ENCODE measurements at regions not wholly inside any gene's neighbourhood (a gene's known extent, or its start where the extent isn't known, plus 50 kb on each side); places are given as distances from the start of the nearest gene placed in this dataset.

DNA sequence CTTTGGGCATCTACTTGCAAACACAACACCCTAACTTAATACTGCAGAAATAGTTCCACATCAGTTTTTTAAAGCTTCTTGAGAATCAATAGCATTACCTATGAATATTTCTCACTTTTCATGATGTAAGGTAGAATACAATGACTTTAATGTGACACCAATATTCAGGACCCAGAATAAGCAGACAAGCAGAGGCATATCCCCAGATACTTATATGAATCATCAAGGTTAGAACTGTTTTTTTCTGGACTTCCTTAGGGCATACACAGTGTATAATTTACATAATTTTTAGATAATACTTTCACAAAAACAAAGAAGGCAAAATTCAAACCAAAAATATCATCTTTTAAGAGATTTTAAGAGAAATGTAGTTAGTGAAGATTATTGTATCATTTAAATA is 885.8 kb downstream of the FSCB start:
- intact Hi-C loops (cut with DNase I): no loop called here
- no peak for TF ChIP-seq POLR2AphosphoS5 (IDR thresholded peaks at IDR 0.05; ENCODE audit: insufficient read depth in 1 of 2, low read depth in 1 of 2)
- TF ChIP-seq, protein P1, sequence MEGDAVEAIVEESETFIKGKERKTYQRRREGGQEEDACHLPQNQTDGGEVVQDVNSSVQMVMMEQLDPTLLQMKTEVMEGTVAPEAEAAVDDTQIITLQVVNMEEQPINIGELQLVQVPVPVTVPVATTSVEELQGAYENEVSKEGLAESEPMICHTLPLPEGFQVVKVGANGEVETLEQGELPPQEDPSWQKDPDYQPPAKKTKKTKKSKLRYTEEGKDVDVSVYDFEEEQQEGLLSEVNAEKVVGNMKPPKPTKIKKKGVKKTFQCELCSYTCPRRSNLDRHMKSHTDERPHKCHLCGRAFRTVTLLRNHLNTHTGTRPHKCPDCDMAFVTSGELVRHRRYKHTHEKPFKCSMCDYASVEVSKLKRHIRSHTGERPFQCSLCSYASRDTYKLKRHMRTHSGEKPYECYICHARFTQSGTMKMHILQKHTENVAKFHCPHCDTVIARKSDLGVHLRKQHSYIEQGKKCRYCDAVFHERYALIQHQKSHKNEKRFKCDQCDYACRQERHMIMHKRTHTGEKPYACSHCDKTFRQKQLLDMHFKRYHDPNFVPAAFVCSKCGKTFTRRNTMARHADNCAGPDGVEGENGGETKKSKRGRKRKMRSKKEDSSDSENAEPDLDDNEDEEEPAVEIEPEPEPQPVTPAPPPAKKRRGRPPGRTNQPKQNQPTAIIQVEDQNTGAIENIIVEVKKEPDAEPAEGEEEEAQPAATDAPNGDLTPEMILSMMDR (IDR thresholded peaks at IDR 0.05): no peak
- TF ChIP-seq POLR2A (IDR thresholded peaks at IDR 0.05): no peak
- no peak overlapping the region for H3K4me3 ChIP-seq

DNA sequence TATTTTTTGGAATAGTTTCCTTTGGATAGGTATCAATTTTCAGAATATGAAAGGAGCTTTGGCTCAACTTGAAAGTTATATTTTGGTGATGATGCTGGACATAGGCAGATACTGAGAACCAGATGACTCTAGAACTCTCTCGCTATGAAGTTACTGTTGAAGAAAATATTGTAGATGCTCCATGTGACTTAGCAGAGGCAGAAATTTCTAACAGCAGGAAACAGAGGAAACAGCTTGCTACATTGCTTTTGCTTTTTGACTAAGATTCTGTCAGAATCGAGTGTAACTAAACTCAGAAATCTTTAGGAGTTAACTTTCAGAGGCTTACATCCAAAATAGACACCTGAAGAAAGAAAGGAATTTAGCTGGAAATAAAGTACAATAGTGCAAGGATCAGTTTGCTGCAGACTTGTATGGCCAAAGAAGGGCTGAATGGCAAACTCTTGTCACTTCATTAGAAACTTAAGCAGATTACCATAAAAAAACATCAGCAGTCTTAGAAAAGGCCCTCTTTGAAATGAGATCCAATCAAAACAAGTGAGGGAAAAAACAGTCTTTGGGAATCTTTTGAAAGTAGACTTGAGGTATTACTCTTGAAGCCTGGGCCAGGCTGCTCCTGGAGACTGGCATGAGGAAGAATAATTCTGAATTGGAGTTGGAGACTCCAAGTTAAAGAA is 911.8 kb downstream of the FSCB start:
- intact Hi-C loops (cut with DNase I): no loop called here
- TF ChIP-seq POLR2A (IDR thresholded peaks at IDR 0.05) (no peak), POLR2AphosphoS5 (IDR thresholded peaks at IDR 0.05; ENCODE audit: insufficient read depth in 1 of 2, low read depth in 1 of 2) (no peak)
- TF ChIP-seq, protein P1 (IDR thresholded peaks at IDR 0.05): no peak
- no peak overlapping the region for H3K4me3 ChIP-seq
- no peak overlapping the region for H3K27ac ChIP-seq
- H3K9me3 ChIP-seq: no peaks in the 10 kb centered on the region
- H3K4me1 ChIP-seq: no peaks in the 10 kb centered on the region
- DNase-seq (ENCODE audit: extremely low spot score in 2 of 2): no peak
- no peaks in the 10 kb centered on the region for H3K36me3 ChIP-seq
- no peaks in the 10 kb centered on the region for H3K27me3 ChIP-seq

More for the DNA sequence above, 885.8 kb downstream of the FSCB start:
- Histone ChIP-seq H3K27me3 (no peaks in the 10 kb centered on the region), H3K36me3 (no peaks in the 10 kb centered on the region), H3K4me1 (no peaks in the 10 kb centered on the region), H3K9me3 (no peaks in the 10 kb centered on the region), H3K27ac (no peak overlapping the region)
- no peak for DNase-seq (ENCODE audit: extremely low spot score in 2 of 2)

DNA sequence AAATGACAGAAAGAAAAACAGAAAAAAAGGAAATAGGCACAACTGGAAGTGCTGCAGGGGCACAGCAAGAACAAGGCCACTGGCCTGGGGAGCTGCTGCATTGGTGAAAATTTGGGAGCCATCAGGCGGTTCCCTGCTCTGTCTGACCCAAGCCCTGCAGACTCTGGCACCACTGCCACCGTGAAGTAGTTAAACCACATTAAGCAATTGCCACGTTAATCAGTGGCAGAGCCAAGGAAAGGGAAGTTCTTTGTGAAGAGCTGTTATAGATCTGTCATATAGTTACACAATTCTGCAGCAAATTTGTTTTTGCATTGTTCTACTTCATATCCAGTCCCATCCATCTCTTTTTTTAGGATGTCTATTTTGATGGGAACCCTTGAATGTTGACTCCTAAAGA is 915.3 kb downstream of the FSCB start:
- H3K9me3 ChIP-seq: no peaks in the 10 kb centered on the region
- no peaks in the 10 kb centered on the region for H3K4me1 ChIP-seq
- H3K36me3 ChIP-seq: no peaks in the 10 kb centered on the region
- H3K4me3 ChIP-seq: no peak overlapping the region
- DNase-seq (ENCODE audit: extremely low spot score in 2 of 2): no peak
- intact Hi-C loops (cut with DNase I): no loop called here
- no peaks in the 10 kb centered on the region for H3K27me3 ChIP-seq
- TF ChIP-seq POLR2AphosphoS5 (IDR thresholded peaks at IDR 0.05; ENCODE audit: insufficient read depth in 1 of 2, low read depth in 1 of 2): no peak
- TF ChIP-seq, protein P1 (IDR thresholded peaks at IDR 0.05): no peak
- TF ChIP-seq POLR2A (IDR thresholded peaks at IDR 0.05): no peak
- H3K27ac ChIP-seq: no peak overlapping the region

- intact Hi-C loops (cut with DNase I): no loop called here
- no peak overlapping the region for H3K4me3 ChIP-seq
- no peaks in the 10 kb centered on the region for H3K4me1 ChIP-seq
- no peaks in the 10 kb centered on the region for H3K9me3 ChIP-seq
- no peaks in the 10 kb centered on the region for H3K27me3 ChIP-seq
- DNase-seq (ENCODE audit: extremely low spot score in 2 of 2): no peak
- H3K36me3 ChIP-seq: no peaks in the 10 kb centered on the region
- TF ChIP-seq POLR2AphosphoS5 (IDR thresholded peaks at IDR 0.05; ENCODE audit: insufficient read depth in 1 of 2, low read depth in 1 of 2) (no peak), POLR2A (IDR thresholded peaks at IDR 0.05) (no peak)
- TF ChIP-seq, protein P1 (IDR thresholded peaks at IDR 0.05): no peak
- H3K27ac ChIP-seq: no peak overlapping the region
Measured at GRCh38 chr14:43587183-43587582, 919.9 kb downstream of the FSCB start.

DNA sequence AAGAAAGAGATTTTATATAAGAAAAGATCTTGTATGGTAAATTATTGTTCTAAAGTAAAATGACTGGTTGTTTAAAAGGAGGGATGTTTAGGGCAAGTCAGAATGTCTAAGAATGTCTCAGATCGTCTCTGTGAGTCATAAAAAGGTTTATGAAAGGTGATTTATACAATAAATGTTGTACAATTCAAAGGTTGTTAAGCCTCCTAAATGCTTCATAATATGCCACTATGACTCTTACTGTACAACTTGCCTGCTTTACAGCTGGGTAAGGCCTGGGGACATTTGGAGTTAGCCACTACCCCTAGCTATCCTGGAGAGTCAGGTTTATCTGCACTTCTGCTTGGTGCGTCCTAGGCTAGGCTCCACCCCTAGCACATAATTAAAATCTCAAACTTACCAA is 927.4 kb downstream of the FSCB start:
- no peak overlapping the region for H3K4me3 ChIP-seq
- H3K36me3 ChIP-seq: no peaks in the 10 kb centered on the region
- DNase-seq (ENCODE audit: extremely low spot score in 2 of 2): no peak
- no peaks in the 10 kb centered on the region for H3K4me1 ChIP-seq
- H3K9me3 ChIP-seq: peaks cover 2% of the 10 kb centered on the region
- intact Hi-C loops (cut with DNase I): no loop called here
- H3K27ac ChIP-seq: no peak overlapping the region
- TF ChIP-seq, protein P1 (IDR thresholded peaks at IDR 0.05): no peak
- no peaks in the 10 kb centered on the region for H3K27me3 ChIP-seq
